ENCODE measurements at regions not wholly inside any gene's neighbourhood (a gene's known extent, or its start where the extent isn't known, plus 50 kb on each side); places are given as distances from the start of the nearest gene placed in this dataset.
A peak's percentile ranks its signal among the peaks of the same experiment; 100 is the strongest.

DNA sequence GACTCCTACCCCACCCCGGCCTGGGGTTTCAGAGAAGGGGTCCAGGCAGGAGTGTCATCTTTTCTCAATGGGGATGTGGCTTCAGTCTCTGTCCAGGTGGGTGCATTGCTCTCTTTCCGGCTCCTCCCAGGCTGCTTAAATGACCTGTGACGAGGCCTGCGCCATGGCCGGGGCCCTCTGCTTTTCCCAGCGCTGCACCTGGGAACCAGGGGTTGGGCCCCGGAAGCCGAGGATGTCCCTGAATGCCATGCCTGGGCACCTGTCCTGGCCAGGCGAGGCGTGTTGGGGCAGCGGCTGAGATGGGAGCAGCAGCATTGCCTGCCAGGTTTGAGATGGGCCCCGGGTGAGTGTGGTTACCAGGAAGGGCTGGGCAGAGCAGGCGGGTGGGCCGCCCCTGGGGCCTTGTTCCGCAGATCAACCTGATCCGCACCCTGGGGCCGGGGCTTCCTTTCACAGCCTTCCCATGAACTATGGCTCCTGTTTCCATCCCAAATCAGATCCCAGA lies 147.4 kb downstream of the SEC14L1 start (continued):
- no peak for TF ChIP-seq RFXAP (CRISPR knock-in tag; IDR thresholded peaks at IDR 0.05; ENCODE audit: borderline replicate concordance)
- no peak for TF ChIP-seq ZNF331 (CRISPR knock-in tag; IDR thresholded peaks at IDR 0.05)
- no peak for TF ChIP-seq KLF6 (CRISPR knock-in tag; IDR thresholded peaks at IDR 0.05)
- no peak for TF ChIP-seq HNRNPH1 (optimal IDR thresholded peaks at IDR 0.05; ENCODE audit: low read depth, low read length)
- TF ChIP-seq, protein P1, sequence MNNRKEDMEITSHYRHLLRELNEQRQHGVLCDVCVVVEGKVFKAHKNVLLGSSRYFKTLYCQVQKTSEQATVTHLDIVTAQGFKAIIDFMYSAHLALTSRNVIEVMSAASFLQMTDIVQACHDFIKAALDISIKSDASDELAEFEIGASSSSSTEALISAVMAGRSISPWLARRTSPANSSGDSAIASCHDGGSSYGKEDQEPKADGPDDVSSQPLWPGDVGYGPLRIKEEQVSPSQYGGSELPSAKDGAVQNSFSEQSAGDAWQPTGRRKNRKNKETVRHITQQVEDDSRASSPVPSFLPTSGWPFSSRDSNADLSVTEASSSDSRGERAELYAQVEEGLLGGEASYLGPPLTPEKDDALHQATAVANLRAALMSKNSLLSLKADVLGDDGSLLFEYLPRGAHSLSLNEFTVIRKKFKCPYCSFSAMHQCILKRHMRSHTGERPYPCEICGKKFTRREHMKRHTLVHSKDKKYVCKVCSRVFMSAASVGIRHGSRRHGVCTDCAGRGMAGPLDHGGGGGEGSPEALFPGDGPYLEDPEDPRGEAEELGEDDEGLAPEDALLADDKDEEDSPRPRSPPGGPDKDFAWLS (CRISPR knock-in tag; IDR thresholded peaks at IDR 0.05; ENCODE audit: borderline replicate concordance), result no peak
- TF ChIP-seq ZNF839 (CRISPR knock-in tag; IDR thresholded peaks at IDR 0.05; ENCODE audit: borderline replicate concordance), result no peak
- TF ChIP-seq BORCS8-MEF2B (CRISPR knock-in tag; IDR thresholded peaks at IDR 0.05), result no peak
- no peak for TF ChIP-seq ZNF761 (CRISPR knock-in tag; conservative IDR thresholded peaks at IDR 0.05)
- 0 out of 2 replicates have a peak, but pooled peaks have one; percentile 15 for TF ChIP-seq ZFP90 (CRISPR knock-in tag; IDR thresholded peaks at IDR 0.05; ENCODE audit: borderline replicate concordance)
- TF ChIP-seq ZNF782 (CRISPR knock-in tag; IDR thresholded peaks at IDR 0.05; ENCODE audit: borderline replicate concordance), result no peak
- TF ChIP-seq TOPORS (CRISPR knock-in tag; IDR thresholded peaks at IDR 0.05), result no peak
- TF ChIP-seq RBM39 (IDR thresholded peaks at IDR 0.05; ENCODE audit: low read depth, low read length, poor library complexity, severe bottlenecking), result peak; percentile 63
- TF ChIP-seq HES4 (CRISPR knock-in tag; IDR thresholded peaks at IDR 0.05; ENCODE audit: borderline replicate concordance), result 0 out of 2 replicates have a peak, but pooled peaks have one; percentile 11
- TF ChIP-seq ZC3H4 (CRISPR knock-in tag; IDR thresholded peaks at IDR 0.05; ENCODE audit: borderline replicate concordance), result peak; percentile 7; the same call in 1 of the 2 replicates
- TF ChIP-seq, protein P2, sequence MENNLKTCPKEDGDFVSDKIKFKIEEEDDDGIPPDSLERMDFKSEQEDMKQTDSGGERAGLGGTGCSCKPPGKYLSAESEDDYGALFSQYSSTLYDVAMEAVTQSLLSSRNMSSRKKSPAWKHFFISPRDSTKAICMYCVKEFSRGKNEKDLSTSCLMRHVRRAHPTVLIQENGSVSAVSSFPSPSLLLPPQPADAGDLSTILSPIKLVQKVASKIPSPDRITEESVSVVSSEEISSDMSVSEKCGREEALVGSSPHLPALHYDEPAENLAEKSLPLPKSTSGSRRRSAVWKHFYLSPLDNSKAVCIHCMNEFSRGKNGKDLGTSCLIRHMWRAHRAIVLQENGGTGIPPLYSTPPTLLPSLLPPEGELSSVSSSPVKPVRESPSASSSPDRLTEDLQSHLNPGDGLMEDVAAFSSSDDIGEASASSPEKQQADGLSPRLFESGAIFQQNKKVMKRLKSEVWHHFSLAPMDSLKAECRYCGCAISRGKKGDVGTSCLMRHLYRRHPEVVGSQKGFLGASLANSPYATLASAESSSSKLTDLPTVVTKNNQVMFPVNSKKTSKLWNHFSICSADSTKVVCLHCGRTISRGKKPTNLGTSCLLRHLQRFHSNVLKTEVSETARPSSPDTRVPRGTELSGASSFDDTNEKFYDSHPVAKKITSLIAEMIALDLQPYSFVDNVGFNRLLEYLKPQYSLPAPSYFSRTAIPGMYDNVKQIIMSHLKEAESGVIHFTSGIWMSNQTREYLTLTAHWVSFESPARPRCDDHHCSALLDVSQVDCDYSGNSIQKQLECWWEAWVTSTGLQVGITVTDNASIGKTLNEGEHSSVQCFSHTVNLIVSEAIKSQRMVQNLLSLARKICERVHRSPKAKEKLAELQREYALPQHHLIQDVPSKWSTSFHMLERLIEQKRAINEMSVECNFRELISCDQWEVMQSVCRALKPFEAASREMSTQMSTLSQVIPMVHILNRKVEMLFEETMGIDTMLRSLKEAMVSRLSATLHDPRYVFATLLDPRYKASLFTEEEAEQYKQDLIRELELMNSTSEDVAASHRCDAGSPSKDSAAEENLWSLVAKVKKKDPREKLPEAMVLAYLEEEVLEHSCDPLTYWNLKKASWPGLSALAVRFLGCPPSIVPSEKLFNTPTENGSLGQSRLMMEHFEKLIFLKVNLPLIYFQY (CRISPR knock-in tag; IDR thresholded peaks at IDR 0.05; ENCODE audit: borderline replicate concordance), result no peak
- no peak for TF ChIP-seq POLR2AphosphoS2 (IDR thresholded peaks at IDR 0.05; ENCODE audit: low read depth, low read length)
- TF ChIP-seq ZEB1 (IDR thresholded peaks at IDR 0.05; ENCODE audit: insufficient replicate concordance, low read depth), result no peak
- no peak for TF ChIP-seq FOSL1 (CRISPR knock-in tag; IDR thresholded peaks at IDR 0.05; ENCODE audit: borderline replicate concordance)
- TF ChIP-seq PCBP1 (IDR thresholded peaks at IDR 0.05; ENCODE audit: borderline replicate concordance, low read depth, low read length), result no peak
- TF ChIP-seq ZMYM3 (CRISPR knock-in tag; IDR thresholded peaks at IDR 0.05), result no peak
- TF ChIP-seq ZNF703 (CRISPR knock-in tag; IDR thresholded peaks at IDR 0.05; ENCODE audit: borderline replicate concordance), result no peak
- no peak for TF ChIP-seq FIP1L1 (IDR thresholded peaks at IDR 0.05; ENCODE audit: borderline replicate concordance, insufficient read depth, low read depth, low read length)
- TF ChIP-seq ZNF232 (CRISPR knock-in tag; IDR thresholded peaks at IDR 0.05; ENCODE audit: borderline replicate concordance), result no peak
- TF ChIP-seq MXD4 (CRISPR knock-in tag; IDR thresholded peaks at IDR 0.05), result no peak; the same call in 1 of the 2 replicates
- TF ChIP-seq AGO2 (optimal IDR thresholded peaks at IDR 0.05; ENCODE audit: low read depth, low read length), result peak; percentile 95
- TF ChIP-seq RCOR2 (CRISPR knock-in tag; IDR thresholded peaks at IDR 0.05), result no peak

All from HepG2 (cell line).